ENCODE measurements at regions not wholly inside any gene's neighbourhood (a gene's known extent, or its start where the extent isn't known, plus 50 kb on each side); places are given as distances from the start of the nearest gene placed in this dataset.

GRCh38 chr2:8039732-8040131 lies 642.1 kb upstream of the ID2 start:
- TF ChIP-seq, protein P1, sequence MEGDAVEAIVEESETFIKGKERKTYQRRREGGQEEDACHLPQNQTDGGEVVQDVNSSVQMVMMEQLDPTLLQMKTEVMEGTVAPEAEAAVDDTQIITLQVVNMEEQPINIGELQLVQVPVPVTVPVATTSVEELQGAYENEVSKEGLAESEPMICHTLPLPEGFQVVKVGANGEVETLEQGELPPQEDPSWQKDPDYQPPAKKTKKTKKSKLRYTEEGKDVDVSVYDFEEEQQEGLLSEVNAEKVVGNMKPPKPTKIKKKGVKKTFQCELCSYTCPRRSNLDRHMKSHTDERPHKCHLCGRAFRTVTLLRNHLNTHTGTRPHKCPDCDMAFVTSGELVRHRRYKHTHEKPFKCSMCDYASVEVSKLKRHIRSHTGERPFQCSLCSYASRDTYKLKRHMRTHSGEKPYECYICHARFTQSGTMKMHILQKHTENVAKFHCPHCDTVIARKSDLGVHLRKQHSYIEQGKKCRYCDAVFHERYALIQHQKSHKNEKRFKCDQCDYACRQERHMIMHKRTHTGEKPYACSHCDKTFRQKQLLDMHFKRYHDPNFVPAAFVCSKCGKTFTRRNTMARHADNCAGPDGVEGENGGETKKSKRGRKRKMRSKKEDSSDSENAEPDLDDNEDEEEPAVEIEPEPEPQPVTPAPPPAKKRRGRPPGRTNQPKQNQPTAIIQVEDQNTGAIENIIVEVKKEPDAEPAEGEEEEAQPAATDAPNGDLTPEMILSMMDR (IDR thresholded peaks at IDR 0.05; ENCODE audit: insufficient read depth, low read length, missing control alignments) = no peak
- no peak overlapping the region for H3K4me3 ChIP-seq (ENCODE audit: low read depth, low read length)
- CTCF ChIA-PET = no interaction called here
- DNase-seq (ENCODE audit: low read depth, low spot score) = no peak
- POLR2A ChIA-PET = no interaction called here

GRCh38 chr2:8043295-8043694 lies 638.6 kb upstream of the ID2 start:
- POLR2A ChIA-PET = no interaction called here

GRCh38 chr2:8044046-8044594 lies 637.7 kb upstream of the ID2 start:
- ChIA-PET CTCF (no interaction called here), POLR2A (no interaction called here)
- TF ChIP-seq, protein P1 (IDR thresholded peaks at IDR 0.05; ENCODE audit: insufficient read depth, low read length, missing control alignments) = no peak
- no peak overlapping the region for H3K4me3 ChIP-seq (ENCODE audit: low read depth, low read length)
- DNase-seq (ENCODE audit: low read depth, low spot score) = no peak

More at GRCh38 chr2:8043295-8043694, 638.6 kb upstream of the ID2 start:
- no peak for DNase-seq (ENCODE audit: low read depth, low spot score)
- CTCF ChIA-PET = no interaction called here
- TF ChIP-seq, protein P1 (IDR thresholded peaks at IDR 0.05; ENCODE audit: insufficient read depth, low read length, missing control alignments) = no peak
- H3K4me3 ChIP-seq (ENCODE audit: low read depth, low read length) = no peak overlapping the region

DNA sequence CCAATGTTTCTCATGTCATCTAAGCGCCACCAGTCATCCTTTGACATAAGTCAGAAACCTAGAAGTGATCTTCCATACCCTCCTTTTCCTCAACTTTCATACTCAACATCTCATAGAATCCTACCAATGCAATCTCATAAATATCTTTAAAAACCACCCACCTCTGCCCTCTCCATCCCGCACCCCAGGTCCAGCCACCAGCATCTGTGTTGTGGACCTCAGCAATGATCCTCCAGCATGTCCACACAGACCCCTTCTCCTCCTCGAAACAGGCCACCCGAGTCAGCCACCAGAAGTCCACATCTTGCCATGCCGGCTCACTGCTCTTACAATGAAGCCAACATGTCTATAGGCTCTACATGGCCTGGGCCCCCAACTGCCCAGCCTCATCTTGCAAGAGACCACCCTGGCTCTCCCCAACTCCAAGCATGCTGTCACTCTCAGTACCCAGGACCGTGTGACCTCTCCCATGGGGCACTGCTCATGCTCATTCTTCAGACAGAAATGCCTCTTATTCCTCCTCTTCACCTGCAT lies 636.7 kb upstream of the ID2 start:
- TF ChIP-seq, protein P1 (IDR thresholded peaks at IDR 0.05; ENCODE audit: insufficient read depth, low read length, missing control alignments) = no peak
- no peak overlapping the region for H3K4me3 ChIP-seq (ENCODE audit: low read depth, low read length)
- POLR2A ChIA-PET = no interaction called here
- CTCF ChIA-PET = no interaction called here
- no peak for DNase-seq (ENCODE audit: low read depth, low spot score)

GRCh38 chr2:8046849-8047248 lies 635.0 kb upstream of the ID2 start:
- CTCF ChIA-PET = no interaction called here
- POLR2A ChIA-PET = no interaction called here
- DNase-seq (ENCODE audit: low read depth, low spot score) = no peak

DNA sequence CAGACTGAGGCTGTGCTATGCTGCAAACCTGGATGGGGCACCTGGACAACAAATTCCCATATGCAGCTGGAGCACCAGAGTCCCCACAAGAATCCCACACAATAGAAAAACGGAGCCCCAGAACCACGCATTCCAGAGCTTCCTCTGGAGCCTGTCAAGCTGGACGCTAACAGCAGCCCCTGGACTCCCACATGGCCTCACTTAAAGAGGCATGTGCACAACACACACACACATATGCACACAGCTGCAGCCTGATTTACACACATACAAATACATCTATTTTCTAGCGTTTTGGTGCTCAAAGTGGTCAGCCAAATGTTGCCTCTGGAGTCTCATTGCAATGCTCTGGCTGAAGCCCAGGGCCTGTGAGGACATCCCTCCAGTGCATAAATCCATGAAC lies 632.7 kb upstream of the ID2 start:
- TF ChIP-seq, protein P1 (IDR thresholded peaks at IDR 0.05; ENCODE audit: insufficient read depth, low read length, missing control alignments) = no peak
- H3K4me3 ChIP-seq (ENCODE audit: low read depth, low read length) = no peak overlapping the region
- no peak for DNase-seq (ENCODE audit: low read depth, low spot score)
- POLR2A ChIA-PET = interaction anchor here (1.0 to 1.3 kb wide), 2 partner anchors 37 to 633 kb away, joined by 4 to 5 read pairs; partner anchors contain the start of gene ID2
- CTCF ChIA-PET = no interaction called here

More at GRCh38 chr2:8046849-8047248, 635.0 kb upstream of the ID2 start:
- H3K4me3 ChIP-seq (ENCODE audit: low read depth, low read length) = no peak overlapping the region
- TF ChIP-seq, protein P1 (IDR thresholded peaks at IDR 0.05; ENCODE audit: insufficient read depth, low read length, missing control alignments) = no peak
